ENCODE measurements at regions not wholly inside any gene's neighbourhood (a gene's known extent, or its start where the extent isn't known, plus 50 kb on each side); places are given as distances from the start of the nearest gene placed in this dataset.

DNA sequence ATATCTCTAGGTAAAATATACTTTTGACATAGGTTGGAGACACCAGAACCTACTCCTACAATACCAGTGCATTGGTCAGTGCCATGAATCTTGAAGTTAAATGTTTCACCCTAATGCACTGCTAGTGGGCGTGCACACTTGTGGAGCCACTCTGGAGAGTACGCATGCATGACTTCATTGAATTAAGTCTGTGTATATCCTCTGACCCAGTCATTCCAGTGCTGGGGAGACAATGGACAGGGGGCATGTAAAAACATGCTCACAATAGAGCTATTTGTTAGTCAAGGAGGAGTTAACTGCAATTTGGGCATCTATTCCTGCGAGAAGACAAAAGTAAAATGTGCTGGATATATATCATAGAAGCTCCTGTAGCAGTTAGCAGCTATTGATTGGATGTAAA is 335.4 kb upstream of the NCAM1 start:
- DNase-seq, result no peak

DNA sequence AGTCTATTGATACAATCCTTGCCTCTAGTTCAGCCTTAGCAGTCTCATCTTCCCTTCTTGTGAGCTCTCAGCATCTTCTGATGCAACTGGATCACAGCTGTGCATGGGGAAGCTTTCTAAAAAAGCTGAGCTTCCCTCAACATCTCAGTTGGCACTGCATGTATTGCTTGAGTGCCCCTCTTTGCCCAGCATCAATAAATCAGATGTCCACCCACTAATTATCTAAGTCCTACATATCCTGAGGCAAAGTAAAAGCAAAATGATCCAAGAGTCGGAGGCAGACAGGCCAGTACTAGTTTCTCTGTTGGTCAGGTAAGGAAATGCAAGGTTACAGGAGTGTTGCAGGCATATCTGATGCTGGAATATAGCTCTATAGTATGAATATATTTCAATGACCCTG is 334.5 kb upstream of the NCAM1 start:
- no peak for DNase-seq

DNA sequence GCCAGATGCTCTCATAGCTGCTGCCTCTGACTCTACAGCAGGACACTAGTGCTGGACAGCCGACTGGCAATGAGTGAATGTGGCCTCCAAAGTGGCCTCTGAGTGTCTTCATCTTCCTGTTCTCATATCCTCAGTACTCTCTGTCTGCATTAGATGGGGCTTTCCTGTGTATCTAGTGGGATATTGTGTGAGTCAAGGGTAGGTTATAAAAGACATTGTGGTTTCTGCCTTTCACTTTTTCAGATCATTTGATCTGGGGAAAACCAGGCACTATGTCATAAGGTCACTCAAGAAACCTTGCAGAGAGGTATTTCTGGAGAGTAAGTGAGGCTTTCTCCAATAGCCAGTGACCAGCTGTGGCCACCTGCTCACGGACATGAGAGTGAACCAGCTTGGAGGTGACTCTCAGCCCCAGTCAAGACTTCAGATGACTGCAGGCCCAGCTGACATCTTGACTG is 333.6 kb upstream of the NCAM1 start:
- no peak for DNase-seq

DNA sequence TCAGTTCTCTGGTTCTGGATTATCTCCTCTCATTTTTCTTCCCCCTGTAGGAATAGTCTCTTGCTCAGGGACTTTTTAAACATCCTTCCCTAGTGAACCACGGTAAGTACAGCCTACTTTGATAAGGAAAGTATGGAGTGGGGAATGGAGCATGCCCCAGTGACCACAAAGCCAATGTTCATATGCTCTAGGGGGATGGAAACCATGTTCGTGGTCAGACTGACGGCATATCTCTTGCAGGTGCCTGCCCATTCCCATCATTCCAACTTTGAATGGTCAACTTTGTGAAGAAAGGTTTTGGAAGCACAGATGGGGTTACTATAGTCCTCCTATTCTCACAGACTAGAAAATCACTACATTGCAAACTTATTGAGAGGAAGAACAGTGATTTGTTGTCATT is 332.5 kb upstream of the NCAM1 start:
- DNase-seq, result no peak

DNA sequence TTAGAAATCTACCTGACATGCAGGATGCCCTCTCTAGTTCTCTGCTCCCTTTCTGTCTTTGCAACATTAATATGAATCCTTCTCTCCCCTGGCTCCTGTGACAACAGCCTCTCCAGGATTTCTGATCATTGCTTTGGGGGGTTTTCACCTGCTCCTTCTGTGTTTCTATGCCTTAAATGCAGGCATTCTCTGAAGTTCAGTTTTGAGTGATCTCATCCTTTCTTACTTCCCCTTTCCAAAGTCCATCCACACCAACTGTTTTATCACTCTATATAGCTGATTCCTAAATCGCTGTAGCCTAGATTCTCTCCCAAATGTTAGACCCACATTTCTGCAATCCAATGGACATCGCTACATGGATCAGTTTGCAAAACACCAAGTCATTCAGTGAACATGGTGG is 330.7 kb upstream of the NCAM1 start:
- DNase-seq, result no peak

DNA sequence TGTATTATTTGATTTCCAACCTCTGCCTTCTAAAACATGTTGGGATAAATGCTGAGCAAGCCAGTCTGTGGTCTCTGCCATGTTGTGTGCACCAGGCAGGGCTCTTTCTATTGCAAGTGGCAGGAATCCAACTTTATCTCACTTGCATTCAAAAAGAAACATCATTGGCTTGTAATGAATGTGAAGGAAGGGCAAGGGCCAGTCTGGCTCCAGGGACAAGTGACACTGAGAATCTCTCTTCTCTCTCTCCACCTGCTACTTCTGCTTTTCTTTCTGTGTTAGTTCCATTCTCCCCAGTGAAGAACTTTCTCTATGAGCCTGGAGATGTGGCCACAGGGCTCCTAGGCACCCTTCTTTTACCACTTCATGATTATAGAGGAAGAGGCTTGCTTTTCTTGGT is 329.9 kb upstream of the NCAM1 start:
- DNase-seq, result no peak

DNA sequence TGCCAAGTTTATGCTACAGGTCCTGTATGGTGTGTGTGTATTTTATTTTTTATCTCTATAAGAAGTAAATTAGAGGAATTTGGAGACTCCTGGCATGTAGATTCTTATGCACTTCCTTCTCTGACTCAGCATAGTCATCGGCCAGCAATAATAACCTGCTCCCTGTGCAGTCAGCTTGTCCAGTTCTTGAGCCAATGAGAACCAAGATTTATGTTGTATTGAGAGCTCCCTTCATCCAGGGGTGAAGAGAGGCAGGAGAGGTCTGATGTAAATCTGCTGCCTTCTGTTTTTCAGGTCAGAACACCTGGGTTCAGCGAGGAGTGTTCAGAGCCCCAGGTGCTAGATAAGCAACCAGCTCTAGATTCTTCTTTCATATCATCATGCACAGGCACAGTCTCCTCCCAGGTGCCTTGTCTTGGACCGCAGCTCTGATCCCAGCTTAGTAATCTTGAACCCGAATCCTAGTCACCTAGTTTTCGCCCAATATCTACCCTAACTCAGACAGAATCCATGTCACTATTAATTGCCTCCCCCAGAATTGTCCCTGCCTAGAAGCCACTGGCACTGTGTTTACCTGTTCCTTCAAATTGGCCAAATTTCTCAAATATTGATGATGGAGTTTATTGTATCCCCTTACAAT is 328.2 kb upstream of the NCAM1 start:
- DNase-seq, result no peak

DNA sequence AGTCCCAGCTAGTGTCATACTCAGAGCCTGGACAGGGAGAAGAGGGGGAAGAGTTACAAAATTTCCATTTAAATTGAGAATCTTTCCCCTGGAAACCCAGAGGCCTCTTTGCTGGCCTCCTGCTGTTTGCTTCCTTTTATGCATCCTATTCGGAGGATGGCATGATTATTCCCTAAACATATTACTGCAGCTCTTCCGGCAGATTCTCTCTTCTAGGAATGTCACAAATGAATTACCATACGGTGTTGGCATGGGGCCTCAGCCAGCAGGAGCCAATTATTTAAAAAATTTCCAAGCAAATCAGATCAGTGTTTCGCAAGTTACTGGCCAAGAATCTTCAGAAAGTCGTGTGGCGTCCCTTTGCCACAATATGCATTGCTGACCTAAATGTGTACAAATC is 326.7 kb upstream of the NCAM1 start:
- DNase-seq, result no peak

DNA sequence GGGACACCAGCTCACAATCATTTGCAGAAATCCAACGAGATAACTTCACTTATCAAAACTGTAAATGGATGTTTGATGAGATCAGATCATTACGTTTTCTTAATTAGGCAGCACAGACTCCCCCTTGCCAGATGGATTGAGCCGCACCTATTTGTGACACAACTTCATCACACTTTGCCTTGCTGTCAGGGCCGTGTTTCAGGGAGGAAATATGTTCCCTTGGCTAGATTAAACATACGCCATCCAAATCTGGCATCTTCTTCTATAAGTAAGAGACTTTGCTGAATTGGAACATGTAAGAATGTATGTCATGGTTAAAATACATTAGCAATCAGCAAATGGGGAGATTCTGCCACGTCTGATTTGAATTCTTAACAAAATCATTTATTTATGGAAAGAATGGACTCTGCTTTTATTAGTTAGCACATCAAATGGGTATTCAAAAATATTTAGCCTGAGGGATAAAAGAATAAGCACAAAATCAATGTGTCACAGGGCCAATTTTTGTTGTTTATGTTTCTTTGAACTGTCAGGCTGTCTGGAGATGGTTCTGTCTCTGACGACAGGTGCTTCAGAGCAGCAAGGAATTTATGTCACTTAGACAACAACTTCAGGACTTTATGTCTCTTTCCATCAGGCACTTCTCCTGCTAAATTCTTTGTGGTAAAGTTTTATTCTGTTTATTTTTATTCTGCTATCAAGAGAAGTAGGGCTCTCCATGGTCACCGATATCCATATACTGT is 326.1 kb upstream of the NCAM1 start:
- no peak for DNase-seq

DNA sequence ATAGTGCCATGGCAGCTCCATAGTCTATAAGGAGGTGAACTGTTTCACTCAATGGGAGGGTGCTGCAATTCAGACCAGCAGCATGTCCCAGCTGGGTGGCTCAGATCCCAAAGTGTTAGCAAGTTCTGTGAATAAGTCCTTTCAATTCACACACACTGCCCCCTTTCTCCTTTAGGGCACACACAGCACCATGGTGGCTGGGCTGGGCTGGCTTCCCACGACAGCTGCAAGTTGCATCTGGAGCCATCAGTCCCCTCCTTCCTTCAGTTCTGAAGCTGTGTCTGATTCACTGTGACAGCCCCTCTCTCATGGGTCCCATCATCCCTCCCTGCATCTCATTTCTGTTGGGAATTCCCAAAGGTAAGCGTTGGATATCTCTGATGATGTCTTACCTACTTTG is 324.1 kb upstream of the NCAM1 start:
- no peak for DNase-seq

DNA sequence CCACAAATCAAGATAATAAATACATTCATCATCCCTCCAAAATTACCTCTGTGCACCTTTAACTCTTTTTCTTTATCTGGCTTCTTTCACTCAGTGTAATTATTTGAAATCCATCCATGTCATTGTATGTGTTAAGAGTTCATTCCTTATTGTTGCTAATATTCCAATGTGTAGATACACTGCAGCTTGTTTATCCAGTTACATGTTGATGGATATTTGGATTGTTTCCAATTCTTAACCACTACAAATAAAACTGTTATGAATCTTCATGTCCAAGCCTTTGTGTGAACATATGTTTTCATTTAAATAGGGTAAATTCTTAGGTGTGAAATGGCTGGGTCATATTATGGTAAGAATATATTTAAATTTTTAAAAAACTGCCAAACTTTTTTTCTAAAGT is 323.3 kb upstream of the NCAM1 start:
- DNase-seq, result no peak

DNA sequence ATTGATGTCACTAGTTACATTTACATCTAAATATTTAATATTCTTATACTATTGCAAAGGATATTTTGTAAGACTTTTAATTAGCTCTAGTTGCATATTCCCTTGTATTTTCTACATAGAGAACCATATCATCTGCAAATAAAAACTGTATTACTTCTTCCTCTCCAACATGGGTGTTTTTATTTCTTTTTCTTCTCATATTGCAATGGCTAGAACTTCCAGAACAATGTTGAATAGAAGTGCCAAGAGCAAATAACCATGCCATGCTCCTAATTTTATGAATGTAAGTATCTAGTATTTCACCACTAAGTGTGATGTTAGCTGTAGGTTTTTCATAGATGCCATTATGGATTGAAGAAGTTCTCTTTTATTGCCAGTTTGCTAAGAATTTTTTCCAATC is 321.8 kb upstream of the NCAM1 start:
- DNase-seq, result no peak

DNA sequence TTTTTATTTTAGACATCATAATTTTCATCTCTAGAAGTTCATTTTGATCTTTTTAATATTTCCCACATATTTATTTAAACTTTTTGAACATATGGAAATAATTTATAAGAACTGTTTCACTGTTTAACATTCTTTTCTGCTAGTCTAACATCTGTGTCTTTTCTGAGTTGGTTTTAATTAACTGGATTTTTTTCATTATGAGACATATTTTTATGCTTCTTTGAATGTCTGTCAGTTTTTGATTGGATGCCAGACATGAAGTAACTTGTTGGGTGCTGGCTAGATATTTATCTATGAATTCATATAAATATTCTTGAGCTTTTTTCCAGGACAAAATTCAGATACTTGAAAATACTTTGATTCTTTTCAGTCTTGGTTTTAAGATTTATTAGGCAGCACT is 317.8 kb upstream of the NCAM1 start:
- no peak for DNase-seq

DNA sequence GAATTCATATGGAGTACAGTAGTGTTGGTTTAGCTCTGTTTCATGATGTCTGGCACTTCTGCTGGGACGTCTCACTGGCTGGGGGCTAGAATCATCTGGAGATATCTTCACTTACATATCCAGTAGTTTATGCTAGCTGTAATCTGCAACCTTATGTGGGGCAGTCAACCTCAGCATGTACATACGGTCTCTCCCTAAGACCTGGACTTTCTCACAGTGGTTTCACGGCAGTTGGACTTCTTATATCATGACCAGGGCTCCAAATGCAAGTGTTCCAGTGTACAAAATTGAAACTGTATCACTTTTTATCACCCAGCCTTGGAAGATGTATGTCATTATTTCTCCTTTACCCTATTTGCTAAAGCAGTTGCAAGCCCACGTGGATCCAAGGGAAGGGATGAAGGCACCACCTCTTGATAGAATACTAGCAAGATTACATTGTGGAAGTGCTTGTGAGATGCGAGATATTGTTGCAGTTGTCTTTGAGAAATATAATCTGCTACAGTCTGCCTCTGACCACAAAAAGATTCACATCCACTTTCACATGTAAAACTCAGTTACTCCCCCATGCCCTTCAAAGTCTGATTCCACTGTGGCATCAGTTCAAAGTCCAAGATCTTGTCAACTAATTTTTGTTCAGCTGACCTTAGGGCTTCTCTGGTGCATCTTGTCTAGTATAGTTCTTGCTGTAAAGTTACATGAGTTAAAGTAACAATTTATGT is 316.6 kb upstream of the NCAM1 start:
- DNase-seq, result no peak

DNA sequence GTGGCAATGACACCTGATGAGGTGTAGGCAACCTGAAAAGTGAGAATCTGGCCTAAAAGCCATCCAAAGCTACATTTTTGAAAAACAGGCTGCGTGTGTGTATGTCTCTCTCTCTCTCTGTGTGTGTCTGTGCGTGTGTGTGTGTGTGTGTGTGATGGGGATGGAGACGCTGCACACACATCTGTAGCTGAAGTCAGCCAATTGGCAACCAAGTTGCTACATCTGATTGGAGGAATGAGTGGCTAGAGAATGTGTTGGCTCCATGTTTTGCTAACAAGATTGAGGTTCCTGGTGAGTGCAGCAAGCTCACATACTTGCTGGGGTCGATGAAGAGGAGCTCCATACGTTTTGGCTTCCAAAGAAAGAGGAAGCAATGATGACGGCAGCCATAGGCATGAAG is 311.4 kb upstream of the NCAM1 start:
- no peak for DNase-seq

DNA sequence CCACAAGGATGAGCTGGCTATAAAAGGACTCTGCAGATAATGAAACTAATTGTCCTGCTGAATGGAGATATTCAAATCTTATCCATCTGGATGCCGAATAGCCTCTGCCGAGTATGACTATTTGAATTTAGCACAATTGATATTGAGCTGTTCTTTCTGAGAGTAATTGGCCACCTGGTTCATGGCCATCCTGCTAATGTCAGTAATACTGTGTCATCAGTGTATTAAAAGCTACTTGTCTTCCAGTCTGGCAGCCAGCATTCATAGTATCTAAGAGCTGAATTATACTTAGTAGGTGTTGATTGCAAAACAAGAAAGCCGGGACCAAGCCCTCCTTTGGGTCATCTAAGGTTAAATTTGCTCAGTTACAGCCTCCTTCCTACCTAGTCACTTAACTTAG is 310.7 kb upstream of the NCAM1 start:
- DNase-seq, result no peak

DNA sequence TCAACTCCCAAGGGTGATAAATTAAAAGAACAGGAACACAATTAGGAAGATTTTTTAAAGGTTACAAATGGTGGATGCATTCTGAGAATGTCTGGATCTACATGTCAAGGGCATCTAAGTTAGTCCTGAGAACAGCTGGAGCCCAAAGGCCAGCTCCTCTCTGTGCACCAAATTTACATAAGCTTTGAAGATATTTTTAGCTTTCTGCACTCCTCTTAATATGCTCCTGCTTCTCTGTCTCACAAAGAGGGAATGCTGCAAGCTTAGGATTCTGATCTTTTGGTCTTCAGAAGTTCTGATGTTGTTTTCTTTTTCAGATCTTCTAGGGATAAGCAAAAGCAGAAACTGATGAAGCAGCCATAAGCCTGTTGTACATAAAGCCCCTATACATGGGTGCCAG is 309.8 kb upstream of the NCAM1 start:
- no peak for DNase-seq

DNA sequence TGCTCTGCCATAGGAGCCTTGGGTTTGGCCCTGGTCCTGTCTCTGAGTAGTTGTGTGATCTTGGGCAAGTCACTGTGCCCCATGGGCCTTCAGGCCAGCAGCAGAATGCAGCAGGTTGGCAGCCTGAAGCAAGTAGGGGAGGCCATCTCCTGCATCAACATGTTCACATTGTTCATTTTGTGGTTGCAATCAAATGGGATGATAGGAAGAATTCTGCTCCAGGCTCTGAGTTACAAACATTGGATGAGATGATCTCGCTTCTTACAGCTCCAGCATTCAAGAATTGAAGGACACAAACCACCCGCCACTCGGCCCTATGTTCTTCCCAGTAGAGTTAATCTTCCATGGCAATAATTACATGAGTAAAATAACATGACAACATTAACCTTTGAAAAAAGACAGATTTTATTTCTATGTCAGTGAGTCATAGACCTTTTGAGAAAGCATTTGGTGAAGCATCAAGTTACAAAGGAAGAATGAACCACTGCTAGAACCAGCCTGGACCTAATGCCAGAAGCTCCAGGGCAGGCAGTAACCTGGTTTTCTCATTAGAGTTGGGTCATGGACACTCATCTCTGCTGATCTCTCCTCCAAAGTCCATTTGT is 308.3 kb upstream of the NCAM1 start:
- DNase-seq, result no peak

DNA sequence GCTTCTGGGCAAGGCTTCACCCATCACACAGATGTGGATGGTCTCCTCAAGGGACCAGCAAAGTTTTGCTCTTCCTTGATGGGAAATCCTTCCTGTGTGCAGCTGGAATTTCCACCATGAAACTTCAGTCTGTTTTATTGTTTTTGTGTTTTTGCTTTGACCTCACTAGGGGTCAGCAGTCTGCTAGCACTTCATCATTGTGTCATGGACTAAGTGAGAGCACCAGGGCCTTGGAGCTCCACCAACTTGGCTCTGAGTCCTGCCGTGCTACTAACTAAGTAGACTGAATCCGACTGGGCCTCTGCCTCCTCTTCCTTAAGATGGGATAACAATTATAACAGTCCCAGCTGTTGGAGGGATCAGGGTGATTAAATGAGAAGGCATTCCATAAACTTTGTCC is 305.8 kb upstream of the NCAM1 start:
- no peak for DNase-seq

DNA sequence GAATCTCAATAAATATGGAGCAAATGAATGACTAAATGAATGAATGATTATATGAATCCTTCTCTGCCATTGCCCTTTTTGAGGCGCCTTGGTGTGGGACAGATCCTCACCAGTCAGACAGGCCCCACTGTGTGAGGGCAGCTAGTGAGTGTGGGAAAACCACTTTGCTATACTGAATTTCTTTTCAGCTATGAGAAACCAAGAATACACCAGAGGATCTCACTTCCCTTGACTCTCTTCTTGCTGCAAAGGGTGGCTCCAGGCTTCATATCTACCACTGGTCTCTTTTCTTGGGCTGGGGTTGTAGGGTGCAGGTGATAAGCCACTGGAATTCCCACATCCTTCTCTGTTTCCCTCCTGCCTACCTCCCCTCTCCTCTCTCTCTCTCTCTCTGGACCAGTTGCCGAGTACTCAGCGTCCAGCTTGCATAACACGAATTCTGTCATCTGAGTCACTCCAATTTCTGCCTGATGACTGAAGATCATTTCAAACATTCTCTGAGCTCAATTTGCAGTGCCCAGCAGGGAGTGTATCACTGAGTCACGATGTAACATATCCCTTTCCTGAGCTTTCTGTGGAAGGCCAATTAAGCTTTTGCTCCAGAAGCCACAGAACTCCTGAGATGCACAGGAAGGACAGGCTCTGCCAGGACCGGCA is 304.3 kb upstream of the NCAM1 start:
- DNase-seq, result no peak

DNA sequence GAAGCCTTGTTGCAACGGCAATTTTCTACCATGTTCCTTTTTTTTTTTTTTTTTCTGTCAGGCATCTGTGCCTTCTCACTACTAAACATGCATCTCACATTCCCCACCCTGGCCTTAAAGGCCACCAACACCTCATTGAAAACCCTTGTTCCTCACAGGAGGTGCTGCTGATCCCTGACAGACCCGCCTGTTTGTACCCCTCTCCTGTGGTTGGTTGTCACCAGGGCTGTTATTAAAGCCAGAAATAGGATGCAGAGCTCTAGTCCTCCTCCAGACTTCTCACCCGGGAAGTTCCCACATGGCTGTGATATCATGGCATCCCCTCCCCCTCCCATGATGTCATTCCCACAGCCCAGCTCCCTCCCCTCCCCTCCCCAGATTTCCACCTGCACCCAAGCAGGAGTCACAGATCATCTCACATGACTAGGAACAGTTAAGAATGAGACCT is 302.8 kb upstream of the NCAM1 start:
- no peak for DNase-seq

DNA sequence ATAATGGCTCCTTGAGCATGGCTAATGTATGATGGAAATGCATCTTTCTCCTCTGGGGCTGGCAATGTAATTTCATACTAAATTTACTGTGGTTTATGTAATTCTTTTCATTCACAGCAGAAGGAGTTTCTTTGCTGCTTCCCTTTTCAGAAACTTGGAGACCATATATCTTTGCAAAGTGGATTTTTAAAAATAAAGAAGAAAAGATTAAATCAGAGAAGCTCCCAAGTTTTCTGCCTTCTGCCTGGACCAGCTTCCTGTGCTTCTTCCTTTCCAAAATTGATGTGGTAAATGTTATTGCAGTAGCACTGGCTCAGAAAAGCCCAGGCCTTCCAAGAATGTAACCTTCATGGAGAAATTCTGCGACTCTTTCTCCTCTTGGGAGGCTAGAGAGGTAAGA is 300.1 kb upstream of the NCAM1 start:
- DNase-seq, result no peak

DNA sequence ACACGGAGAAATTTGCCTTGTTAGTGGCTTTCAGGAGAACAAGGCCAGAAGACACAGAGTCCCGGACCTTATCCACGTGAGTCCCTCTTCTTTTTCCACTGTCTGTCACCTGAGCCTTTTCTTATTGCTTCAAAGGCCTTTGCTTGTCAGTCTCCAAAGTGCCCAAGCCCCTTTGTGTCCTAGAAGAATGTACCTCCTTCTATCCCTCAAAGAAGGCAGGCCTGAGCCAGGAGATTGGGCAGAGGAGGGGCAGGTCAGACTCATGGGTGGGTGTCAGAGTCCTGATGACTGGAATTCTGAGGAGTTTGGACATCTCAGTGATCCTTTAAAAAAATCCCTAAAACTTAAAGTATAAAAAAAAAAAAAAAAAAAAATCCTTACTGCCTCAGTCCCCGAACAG is 299.6 kb upstream of the NCAM1 start:
- DNase-seq, result no peak
